Upper lobe of left lung (tissue), 6 donors: ENCODE measurements at regions not wholly inside any gene's neighbourhood (a gene's known extent, or its start where the extent isn't known, plus 50 kb on each side); places are given as distances from the start of the nearest gene placed in this dataset.

Experiments
- ATAC-seq, 2 donors: fragments of 200-7000 bp; cut with Tn5 transposase; one replicate each; pipeline ENCODE4 v1.9.1; 2022; ENCODE audit warnings: mild to moderate bottlenecking in 2 of 2, moderate library complexity in 2 of 2; ENCODE audit not compliant: low FRiP score in 2 of 2
- DNase-seq, 2 donors: peaks; one replicate each; pipeline ENCODE4 v3.0.0-alpha.2; 2019 to 2020
- H3K27ac ChIP-seq, 4 donors: fragments of 200-600 bp; sonication (generic); one replicate each; pipeline ENCODE4 v1.5.1; 2016 to 2019
- H3K27me3 ChIP-seq, 4 donors: fragments of 200-600 bp; sonication (generic); one replicate each; pipeline ENCODE4 v1.5.1; 2017 to 2019
- H3K36me3 ChIP-seq, 4 donors: fragments of 200-600 bp; sonication (generic); one replicate each; pipeline ENCODE4 v1.5.1; 2016 to 2019
- H3K4me1 ChIP-seq, 4 donors: fragments of 200-600 bp; sonication (generic); one replicate each; pipeline ENCODE4 v1.5.1; 2018 to 2019
- H3K4me3 ChIP-seq, 4 donors: fragments of 200-600 bp; sonication (generic); one replicate each; pipeline ENCODE4 v1.5.1; 2017 to 2019; ENCODE audit warnings: mild to moderate bottlenecking in 2 of 4, moderate library complexity in 1 of 4
- H3K9me3 ChIP-seq, 4 donors: fragments of 200-600 bp; sonication (generic); one replicate each; pipeline ENCODE4 v1.5.1; 2018 to 2019
- CTCF ChIP-seq, 6 experiments: fragments of 450-650 bp in 4 of 6; fragments of 200-600 bp in 2 of 6; sonication (generic) in 2 of 6; IDR thresholded peaks; one replicate each; pipeline ENCODE4 v1.5.1; 2016 to 2019; ENCODE audit warnings: antibody characterized with exemption in 6 of 6
- EP300 ChIP-seq, 4 donors: sonication (generic); formaldehyde crosslinking; IDR thresholded peaks; one replicate each; pipeline ENCODE4 v1.5.1; 2017; ENCODE audit warnings: antibody characterized with exemption in 4 of 4, control low read depth in 2 of 4
- POLR2A ChIP-seq, 4 donors: fragments of 450-650 bp; IDR thresholded peaks; one replicate each; pipeline ENCODE4 v1.5.1; 2016 to 2017; ENCODE audit warnings: antibody characterized with exemption in 4 of 4, mild to moderate bottlenecking in 2 of 4
- POLR2AphosphoS5 ChIP-seq, 2 donors: sonication (generic); formaldehyde crosslinking; IDR thresholded peaks; one replicate each; pipeline ENCODE4 v1.5.1; 2017; ENCODE audit warnings: antibody characterized with exemption in 2 of 2
- WGBS, 2 donors: methylation state at CpG; one replicate each; pipeline ENCODE4 v1.1.5; 2017 to 2018; 5-methylcytosine and 5-hydroxymethylcytosine counted together
- donor health status: DM: no; HTN: no; CAD: no; lungs with moderate emphysema.
- donor health status: DM: no; HTN: yes; CAD: no; lungs with severe emphysema.

- TF ChIP-seq POLR2AphosphoS5 (IDR thresholded peaks at IDR 0.05) (no peak), POLR2A (IDR thresholded peaks at IDR 0.05) (no peak), EP300 (IDR thresholded peaks at IDR 0.05) (no peak), CTCF (IDR thresholded peaks at IDR 0.05) (no peak)
- DNase-seq (no peak), ATAC-seq (no peak)
- no peak overlapping the region for H3K27ac ChIP-seq
- H3K4me3 ChIP-seq: no peak overlapping the region
- no peaks in the 10 kb centered on the region for H3K4me1 ChIP-seq
- 54 to 70% methylated on average over 2 of the region's 2 CpGs for WGBS, 2 donors
- H3K9me3 ChIP-seq: no peaks in the 10 kb centered on the region
- H3K27me3 ChIP-seq: no peaks in the 10 kb centered on the region
- H3K36me3 ChIP-seq: no peaks in the 10 kb centered on the region
These were observed 110.5 kb downstream of the KDR start for GRCh38 chr4:55014876-55015275.

- H3K4me1 ChIP-seq: no peaks in the 10 kb centered on the region
- no peak for TF ChIP-seq EP300 (IDR thresholded peaks at IDR 0.05)
- TF ChIP-seq POLR2A (IDR thresholded peaks at IDR 0.05): no peak
- TF ChIP-seq CTCF (IDR thresholded peaks at IDR 0.05): no peak
- TF ChIP-seq POLR2AphosphoS5 (IDR thresholded peaks at IDR 0.05): no peak
- no peak overlapping the region for H3K27ac ChIP-seq
- ATAC-seq (no peak), DNase-seq (no peak)
- no peaks in the 10 kb centered on the region for H3K36me3 ChIP-seq
- H3K4me3 ChIP-seq: no peak overlapping the region
- no peaks in the 10 kb centered on the region for H3K9me3 ChIP-seq
- H3K27me3 ChIP-seq: no peaks in the 10 kb centered on the region
- WGBS, 2 donors: 71 to 81% methylated on average over 6 of the region's 6 CpGs
These were observed 111.9 kb downstream of the KDR start for GRCh38 chr4:55013431-55013955.

- no peak for TF ChIP-seq POLR2A (IDR thresholded peaks at IDR 0.05)
- no peak for TF ChIP-seq EP300 (IDR thresholded peaks at IDR 0.05)
- TF ChIP-seq POLR2AphosphoS5 (IDR thresholded peaks at IDR 0.05): no peak
- TF ChIP-seq CTCF (IDR thresholded peaks at IDR 0.05): no peak
- no peak for DNase-seq
- 73 to 81% methylated on average over 8 of the region's 8 CpGs for WGBS, 2 donors
These were observed 112.8 kb downstream of the KDR start for GRCh38 chr4:55012363-55013230.

GRCh38 chr4:55011761-55012160 is 113.6 kb downstream of the KDR start:
- Histone ChIP-seq H3K9me3 (no peaks in the 10 kb centered on the region), H3K36me3 (no peaks in the 10 kb centered on the region), H3K4me1 (no peaks in the 10 kb centered on the region), H3K27ac (no peak overlapping the region), H3K27me3 (no peaks in the 10 kb centered on the region), H3K4me3 (no peak overlapping the region)
- DNase-seq (no peak), ATAC-seq (no peak)
- TF ChIP-seq POLR2A (IDR thresholded peaks at IDR 0.05): no peak
- TF ChIP-seq POLR2AphosphoS5 (IDR thresholded peaks at IDR 0.05): no peak
- TF ChIP-seq CTCF (IDR thresholded peaks at IDR 0.05): no peak
- TF ChIP-seq EP300 (IDR thresholded peaks at IDR 0.05): no peak

More at GRCh38 chr4:55012363-55013230, 112.8 kb downstream of the KDR start:
- Histone ChIP-seq H3K36me3 (no peaks in the 10 kb centered on the region), H3K27me3 (no peaks in the 10 kb centered on the region), H3K27ac (no peak overlapping the region), H3K9me3 (no peaks in the 10 kb centered on the region), H3K4me3 (no peak overlapping the region), H3K4me1 (no peaks in the 10 kb centered on the region)
- no peak for ATAC-seq

- ATAC-seq (no peak), DNase-seq (no peak)
- Histone ChIP-seq H3K4me3 (no peak overlapping the region), H3K27me3 (no peaks in the 10 kb centered on the region), H3K27ac (no peak overlapping the region), H3K4me1 (no peaks in the 10 kb centered on the region), H3K36me3 (no peaks in the 10 kb centered on the region), H3K9me3 (no peaks in the 10 kb centered on the region)
- TF ChIP-seq POLR2AphosphoS5 (IDR thresholded peaks at IDR 0.05): no peak
- no peak for TF ChIP-seq EP300 (IDR thresholded peaks at IDR 0.05)
- no peak for TF ChIP-seq POLR2A (IDR thresholded peaks at IDR 0.05)
- no peak for TF ChIP-seq CTCF (IDR thresholded peaks at IDR 0.05)
These were observed 114.8 kb downstream of the KDR start for GRCh38 chr4:55010550-55010949.
